ENCODE measurements at regions not wholly inside any gene's neighbourhood (a gene's known extent, or its start where the extent isn't known, plus 50 kb on each side); places are given as distances from the start of the nearest gene placed in this dataset.

DNA sequence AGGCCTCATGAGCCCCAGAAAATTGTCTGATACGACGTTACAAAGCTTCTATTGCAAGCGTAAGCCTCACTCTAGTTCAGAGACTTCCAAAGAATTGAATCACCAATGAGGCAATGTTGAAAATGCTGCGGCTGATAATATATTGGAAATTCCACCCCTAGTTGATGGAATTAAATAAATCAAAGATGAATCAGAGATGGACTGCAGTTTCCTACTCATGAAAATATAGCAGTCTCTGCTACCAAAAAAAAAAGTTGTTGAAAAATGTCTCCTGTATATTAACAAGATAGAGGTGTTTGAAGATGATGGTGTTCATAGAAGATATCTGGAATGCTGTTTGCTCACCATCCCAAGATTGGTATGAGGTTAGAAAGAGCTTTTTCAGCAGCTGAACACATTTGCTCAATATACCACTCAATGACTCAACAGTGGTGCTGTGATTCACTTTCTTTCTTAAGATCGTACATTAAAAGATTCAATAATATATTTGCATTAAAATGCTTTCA, 99.8 kb upstream of the ARHGAP28 start:
- no peak overlapping the region for H3K27ac ChIP-seq
- no peak for TF ChIP-seq CTCF (conservative IDR thresholded peaks at IDR 0.05)

DNA sequence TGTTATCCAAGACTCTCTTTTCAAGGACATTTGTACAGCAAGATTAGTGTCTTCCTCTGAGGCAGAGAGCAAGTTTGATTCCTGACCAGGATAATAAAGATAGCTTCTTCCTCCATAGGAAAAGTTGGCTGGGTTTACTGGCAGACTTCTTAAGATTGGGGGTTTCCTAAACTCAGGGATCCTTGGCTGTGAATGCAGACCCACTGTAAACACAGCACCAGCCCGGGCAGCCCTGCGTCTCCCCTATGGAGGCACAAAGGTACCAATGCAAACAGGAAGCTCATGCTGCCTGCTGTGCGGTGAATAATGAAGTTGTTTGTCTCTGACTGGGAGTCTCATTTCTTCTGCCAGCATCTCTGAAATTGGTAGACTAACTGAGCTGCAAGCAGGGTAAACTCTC, 96.2 kb upstream of the ARHGAP28 start:
- no peak for TF ChIP-seq CTCF (conservative IDR thresholded peaks at IDR 0.05)
- H3K27ac ChIP-seq: no peak overlapping the region

GRCh38 chr18:6636091-6636490, 93.4 kb upstream of the ARHGAP28 start:
- no peak overlapping the region for H3K27ac ChIP-seq
- no peak for TF ChIP-seq CTCF (conservative IDR thresholded peaks at IDR 0.05)

DNA sequence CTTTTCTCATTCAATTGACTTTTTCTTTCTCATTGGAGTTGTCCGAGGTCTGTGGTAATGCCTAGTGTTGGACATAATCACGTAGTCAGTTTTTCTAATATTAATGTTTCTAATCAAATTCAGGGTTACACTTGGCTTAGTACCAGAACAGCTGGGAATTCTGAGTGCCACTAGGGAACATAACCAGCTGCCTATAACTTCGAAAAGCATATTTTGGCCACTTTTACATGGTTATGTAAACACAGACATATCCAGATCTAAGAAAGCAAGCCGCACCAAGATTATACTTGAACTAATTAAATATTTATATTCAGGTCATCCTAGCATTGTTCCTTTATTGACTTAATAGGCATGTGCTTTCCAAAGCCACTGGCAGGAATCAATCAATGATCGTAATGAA, 91.1 kb upstream of the ARHGAP28 start:
- H3K27ac ChIP-seq: no peak overlapping the region
- TF ChIP-seq CTCF (conservative IDR thresholded peaks at IDR 0.05): no peak

DNA sequence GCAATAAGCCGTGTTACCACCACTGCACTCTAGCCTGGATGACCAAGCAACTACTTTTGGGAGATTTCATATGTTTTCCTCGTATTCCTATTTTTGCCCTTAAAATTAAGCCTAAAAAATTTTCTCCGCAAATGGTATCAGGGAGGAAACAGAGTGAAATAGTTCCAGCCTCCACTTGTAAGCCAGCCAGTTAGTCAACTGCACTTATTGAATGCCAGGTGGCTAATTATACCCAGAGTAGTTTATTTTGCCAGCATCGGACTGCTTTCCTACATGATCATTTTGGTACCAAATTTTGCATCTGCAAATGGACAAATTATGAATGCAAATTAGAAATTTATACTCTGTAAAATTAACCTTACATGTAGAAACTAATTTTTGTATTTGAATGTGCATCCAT, 90.2 kb upstream of the ARHGAP28 start:
- TF ChIP-seq CTCF (conservative IDR thresholded peaks at IDR 0.05): no peak
- H3K27ac ChIP-seq: no peak overlapping the region

GRCh38 chr18:6644836-6645627, 84.5 kb upstream of the ARHGAP28 start:
- TF ChIP-seq CTCF (conservative IDR thresholded peaks at IDR 0.05): no peak
- H3K27ac ChIP-seq: no peak overlapping the region

- no peak overlapping the region for H3K27ac ChIP-seq
- no peak for TF ChIP-seq CTCF (conservative IDR thresholded peaks at IDR 0.05)
Measured at GRCh38 chr18:6646801-6647200, 82.7 kb upstream of the ARHGAP28 start.

Data from VCaP (cell line).